LNCAP (cell line): ENCODE measurements at regions not wholly inside any gene's neighbourhood (a gene's known extent, or its start where the extent isn't known, plus 50 kb on each side); places are given as distances from the start of the nearest gene placed in this dataset.

ENCODE experiments used
- TF ChIP-seq, protein P1 (sequence below): fragments of 450-650 bp; IDR thresholded peaks from 2 replicates; pipeline ENCODE4 v1.5.1; 2017; ENCODE audit warnings: mild to moderate bottlenecking

DNA sequence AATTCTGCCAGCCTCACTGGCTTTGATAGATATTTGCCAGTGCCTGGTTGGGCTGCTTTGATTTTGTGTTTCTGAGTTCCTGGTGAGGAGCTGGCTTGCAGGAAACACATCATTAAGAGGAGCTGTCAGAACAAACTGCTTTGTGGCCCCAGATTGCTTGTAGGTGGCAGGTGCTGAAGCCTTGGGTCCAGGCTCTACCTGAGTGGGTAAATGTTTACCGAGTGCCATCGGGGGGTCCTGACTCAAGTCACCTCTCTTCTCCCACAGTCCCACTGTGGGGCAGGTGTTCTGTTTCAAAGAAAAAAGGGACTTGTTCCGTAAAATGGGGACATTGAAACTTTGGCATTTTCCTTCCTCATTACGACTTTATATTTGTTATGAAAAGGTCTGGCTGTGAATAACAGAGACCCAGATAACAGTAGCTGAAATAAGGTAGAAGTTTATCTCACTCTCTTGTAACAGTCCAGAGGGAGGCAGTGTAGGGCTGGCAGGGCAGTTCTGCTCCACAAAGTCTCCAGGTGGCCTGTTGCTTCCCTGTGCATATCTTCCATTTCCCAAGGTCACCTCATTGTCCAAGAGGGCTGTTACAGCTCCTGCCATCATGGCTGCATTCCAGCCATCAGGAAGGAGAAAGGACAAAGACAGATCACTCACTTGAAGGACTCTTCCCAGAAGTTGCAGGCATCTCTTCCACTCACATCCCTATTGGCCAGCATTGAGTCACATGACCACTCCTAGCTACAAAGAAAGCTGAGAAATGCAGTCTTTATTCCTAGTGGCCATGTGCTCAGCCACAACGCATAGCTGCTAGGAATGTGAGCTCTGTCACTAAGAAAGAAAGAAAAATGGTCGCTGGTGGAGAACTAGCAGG is 149.9 kb upstream of the KCNG1 start:
- TF ChIP-seq, protein P1, sequence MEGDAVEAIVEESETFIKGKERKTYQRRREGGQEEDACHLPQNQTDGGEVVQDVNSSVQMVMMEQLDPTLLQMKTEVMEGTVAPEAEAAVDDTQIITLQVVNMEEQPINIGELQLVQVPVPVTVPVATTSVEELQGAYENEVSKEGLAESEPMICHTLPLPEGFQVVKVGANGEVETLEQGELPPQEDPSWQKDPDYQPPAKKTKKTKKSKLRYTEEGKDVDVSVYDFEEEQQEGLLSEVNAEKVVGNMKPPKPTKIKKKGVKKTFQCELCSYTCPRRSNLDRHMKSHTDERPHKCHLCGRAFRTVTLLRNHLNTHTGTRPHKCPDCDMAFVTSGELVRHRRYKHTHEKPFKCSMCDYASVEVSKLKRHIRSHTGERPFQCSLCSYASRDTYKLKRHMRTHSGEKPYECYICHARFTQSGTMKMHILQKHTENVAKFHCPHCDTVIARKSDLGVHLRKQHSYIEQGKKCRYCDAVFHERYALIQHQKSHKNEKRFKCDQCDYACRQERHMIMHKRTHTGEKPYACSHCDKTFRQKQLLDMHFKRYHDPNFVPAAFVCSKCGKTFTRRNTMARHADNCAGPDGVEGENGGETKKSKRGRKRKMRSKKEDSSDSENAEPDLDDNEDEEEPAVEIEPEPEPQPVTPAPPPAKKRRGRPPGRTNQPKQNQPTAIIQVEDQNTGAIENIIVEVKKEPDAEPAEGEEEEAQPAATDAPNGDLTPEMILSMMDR, result no peak

GRCh38 chr20:51171141-51171540 is 148.2 kb upstream of the KCNG1 start:
- TF ChIP-seq, protein P1, result no peak

DNA sequence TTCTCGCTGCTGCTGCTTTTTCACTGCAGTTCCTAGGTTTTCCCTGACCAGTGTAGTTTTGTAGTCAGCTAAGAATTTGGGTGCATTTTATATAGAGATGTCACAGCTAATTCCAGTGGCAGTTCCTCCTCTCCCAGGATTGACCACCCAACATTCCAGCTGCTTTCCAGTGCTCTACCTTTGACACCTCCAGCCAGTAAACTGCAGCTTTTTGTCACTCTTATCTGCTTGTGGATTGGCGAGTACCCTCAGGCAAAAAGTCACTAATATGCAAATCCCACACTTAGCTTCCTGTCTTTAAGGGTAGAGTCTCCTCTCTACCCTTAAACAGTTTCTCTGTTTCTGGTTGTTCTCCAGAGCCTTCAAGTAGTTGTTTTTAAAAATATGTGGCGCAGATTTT is 146.9 kb upstream of the KCNG1 start:
- TF ChIP-seq, protein P1, result no peak

- TF ChIP-seq, protein P1, result no peak
Observed at GRCh38 chr20:51166489-51166888, 143.6 kb upstream of the KCNG1 start.

- TF ChIP-seq, protein P1, result no peak
Observed at GRCh38 chr20:51165131-51165530, 142.2 kb upstream of the KCNG1 start.

- TF ChIP-seq, protein P1, result no peak
Observed at GRCh38 chr20:51164731-51165130, 141.8 kb upstream of the KCNG1 start.

- TF ChIP-seq, protein P1, result no peak
Observed at GRCh38 chr20:51163996-51164600, 141.2 kb upstream of the KCNG1 start.
